GM21619 (cell line): ENCODE measurements at regions not wholly inside any gene's neighbourhood (a gene's known extent, or its start where the extent isn't known, plus 50 kb on each side); places are given as distances from the start of the nearest gene placed in this dataset.

Source experiments
- ATAC-seq: cut with Tn5 transposase; IDR thresholded peaks from one replicate; pipeline ENCODE4 v1.9.1; 2021; ENCODE audit not compliant: unreplicated experiment

DNA sequence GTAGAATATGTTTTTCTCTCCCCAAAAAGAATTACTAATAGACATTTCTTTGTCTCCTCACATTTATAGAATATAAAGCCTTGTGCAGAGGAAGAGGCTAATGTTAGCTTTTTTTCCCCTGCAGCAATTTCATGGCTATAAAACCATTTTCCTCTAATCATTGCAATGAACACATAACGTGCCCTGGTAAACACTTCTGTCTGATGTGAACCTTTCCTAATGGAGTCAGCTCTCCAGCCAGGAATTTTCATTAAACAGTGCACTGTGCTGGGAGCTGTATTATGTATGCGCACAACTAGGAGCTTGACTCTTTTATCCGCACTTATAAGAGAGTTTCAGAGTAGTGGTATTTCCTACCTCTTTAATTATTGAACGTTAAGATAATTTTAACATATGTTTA, 63.9 kb upstream of the SPATS2L start:
- ATAC-seq, result no peak

DNA sequence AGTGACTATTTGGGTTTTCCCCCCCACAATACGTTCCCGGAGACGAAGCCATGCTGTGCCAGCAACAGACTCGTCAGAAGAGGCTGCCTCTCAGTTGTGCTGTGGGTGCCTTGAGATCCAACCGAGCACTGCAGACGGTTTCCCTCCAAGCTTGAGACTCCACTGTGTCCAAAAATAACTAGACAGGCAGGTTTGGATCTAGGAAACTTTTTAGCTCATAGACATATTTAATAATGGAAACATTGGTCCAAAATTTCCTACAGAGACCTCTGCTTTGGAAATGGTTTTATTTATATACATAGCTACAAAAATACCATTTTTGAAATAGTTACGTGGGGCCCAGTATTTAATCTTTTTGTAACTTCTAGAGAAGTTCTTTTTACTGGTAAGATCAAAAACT, 63.1 kb upstream of the SPATS2L start:
- no peak for ATAC-seq

DNA sequence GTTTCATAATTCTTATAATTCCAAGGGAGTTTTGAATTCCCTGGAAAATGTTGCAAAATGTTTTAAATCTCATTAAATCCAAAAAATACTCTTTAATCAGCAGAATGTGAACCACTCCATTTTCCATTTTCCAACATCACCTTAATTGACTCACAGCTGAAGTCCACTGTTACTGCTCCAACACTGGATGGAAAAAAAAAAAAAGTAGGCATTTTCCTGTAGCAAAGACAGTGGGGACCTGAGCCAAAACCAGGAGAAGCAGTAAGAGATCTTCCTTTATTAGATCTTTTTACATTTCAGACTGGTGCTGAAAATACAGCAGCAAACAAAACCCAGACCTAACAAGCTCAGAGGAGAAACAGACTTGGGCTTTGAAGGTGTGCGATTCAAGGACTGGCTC, 62.4 kb upstream of the SPATS2L start:
- no peak for ATAC-seq

DNA sequence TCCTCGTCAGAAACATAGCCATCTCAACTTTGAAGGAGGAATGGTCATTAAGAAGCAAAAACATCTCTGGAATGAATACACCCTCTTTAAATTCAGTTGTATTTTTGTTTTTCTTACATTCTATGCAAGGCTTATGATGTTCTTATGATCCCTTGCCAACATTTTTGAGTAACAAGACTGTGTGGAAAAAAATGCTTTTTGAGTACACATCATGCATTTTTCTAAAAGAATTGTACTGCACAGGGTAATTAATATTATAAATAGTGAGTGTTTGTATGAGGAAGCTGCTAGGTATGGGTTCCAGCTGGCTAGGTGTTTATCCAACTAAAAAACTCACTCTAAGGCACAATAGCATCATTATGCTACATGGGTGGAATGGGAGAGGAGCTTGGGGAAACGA, 59.0 kb upstream of the SPATS2L start:
- ATAC-seq, result no peak

DNA sequence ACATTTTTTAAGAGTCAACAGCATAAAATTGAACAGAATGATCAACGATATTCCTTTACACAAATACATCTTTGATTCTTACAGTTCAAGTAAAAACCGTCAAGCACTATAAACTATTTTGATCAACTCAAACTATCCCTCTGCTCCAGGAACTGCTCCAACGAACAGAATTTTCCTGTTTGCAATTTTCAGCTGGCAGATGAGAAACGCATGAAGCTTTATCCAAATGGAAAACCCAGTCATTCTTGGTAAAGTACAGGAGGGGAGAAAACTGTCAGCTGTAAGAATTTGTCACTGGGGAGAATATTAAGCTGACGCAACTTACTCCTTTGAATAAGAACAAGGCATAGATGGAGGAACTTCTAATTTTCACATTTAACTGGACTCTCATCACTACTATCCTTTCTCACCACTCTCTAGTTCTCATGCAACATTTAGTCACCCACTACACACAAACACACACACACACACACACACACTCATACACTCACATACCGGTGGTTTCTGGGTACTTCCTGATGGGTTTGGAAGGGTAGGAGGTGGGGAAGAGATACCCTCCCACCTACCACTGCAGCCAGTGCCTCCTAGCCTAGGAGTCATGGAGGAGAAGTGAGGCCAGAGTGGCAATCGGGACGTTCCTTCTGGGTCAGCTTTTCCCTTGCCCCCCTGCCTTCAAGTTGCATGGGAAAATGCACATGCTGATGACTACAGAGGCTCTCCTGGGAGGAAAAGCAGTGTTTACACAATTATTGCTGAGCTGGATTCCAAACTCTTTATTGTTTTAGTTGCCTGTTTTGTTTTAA, 54.0 kb upstream of the SPATS2L start:
- ATAC-seq, result no peak

DNA sequence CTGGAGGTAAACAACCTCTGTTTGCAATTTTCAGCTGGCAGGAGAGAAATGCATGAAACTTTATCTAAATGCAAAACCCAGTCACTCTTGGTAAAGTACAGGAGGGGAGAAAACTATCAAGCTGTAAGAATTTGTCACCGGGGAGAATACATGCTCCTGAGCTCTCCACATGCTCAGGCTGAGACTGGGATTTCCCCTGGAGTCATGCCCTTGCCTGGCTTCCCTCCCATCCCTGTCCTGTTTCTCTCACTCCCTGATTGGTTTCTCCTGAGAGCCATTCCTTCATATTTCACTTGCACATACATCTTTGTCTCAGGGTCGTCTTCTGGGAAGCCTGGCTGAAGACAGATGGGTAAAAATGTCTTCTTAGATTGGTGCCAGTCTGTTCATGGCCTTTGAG, 52.9 kb upstream of the SPATS2L start:
- ATAC-seq, result no peak

DNA sequence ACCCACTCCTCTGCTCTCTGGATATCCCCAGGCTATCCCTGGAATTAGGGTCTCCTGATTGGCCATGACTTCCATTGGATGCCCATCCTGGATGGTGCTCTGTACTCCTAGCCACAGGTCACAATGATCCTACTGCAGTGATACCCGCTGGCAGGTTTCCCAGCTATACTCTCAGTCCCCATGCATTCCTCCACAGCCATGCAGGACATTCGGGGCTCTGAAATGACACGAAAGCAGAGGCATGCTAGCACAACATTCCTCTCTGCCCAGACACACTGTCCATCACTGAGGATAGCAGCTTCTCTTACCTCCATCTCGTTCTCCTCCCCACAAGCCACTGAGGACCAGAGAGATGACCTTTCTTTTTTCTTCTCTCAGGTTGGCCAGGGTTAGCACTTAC, 51.7 kb upstream of the SPATS2L start:
- no peak for ATAC-seq

DNA sequence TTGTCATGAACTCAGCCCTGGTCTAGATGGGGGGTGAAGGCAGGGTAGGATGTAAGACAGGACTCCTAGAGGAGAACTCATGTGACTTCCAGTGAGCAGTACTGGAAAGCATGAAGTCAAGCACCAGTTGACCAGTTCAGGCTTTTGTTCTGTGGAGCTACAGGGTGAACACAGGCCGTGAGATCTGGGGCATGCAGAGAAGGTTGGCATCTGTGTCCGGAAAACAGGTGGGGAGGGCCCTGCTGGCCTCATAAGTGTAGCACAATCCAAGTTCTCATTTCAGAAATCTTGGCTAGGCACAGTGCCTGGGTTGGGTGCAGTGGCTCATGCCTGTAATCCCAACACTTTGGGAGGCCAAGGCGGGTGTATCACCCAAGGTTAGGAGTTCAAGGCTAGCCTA, 50.9 kb upstream of the SPATS2L start:
- no peak for ATAC-seq
